AG09309 (cell line): ENCODE measurements at regions not wholly inside any gene's neighbourhood (a gene's known extent, or its start where the extent isn't known, plus 50 kb on each side); places are given as distances from the start of the nearest gene placed in this dataset.
"Not testable (repeated sequence)": the region's sequence is repeated elsewhere in the genome, so short reads cannot be mapped to it uniquely, and the experiment has no call there.

Experiments used
- DNase-seq: peaks from one replicate; pipeline ENCODE4 v3.0.0-alpha.2; 2010; ENCODE audit warnings: low read depth
- H3K4me3 ChIP-seq: 2 replicates; pipeline ENCODE4 v1.5.1; 2011; ENCODE audit warnings: mild to moderate bottlenecking, low read depth, low read length, moderate library complexity; ENCODE audit not compliant: control insufficient read depth
- TF ChIP-seq, protein P1 (sequence below): IDR thresholded peaks from 2 replicates; pipeline ENCODE4 v1.5.1; 2011; ENCODE audit warnings: mild to moderate bottlenecking, low read depth, low read length, inconsistent platforms; ENCODE audit not compliant: insufficient read depth, control insufficient read depth; ENCODE audit errors: missing control alignments

- not testable (repeated sequence) for H3K4me3 ChIP-seq, DNase-seq
Measured at GRCh38 chr12:64552510-64552909, 57.8 kb upstream of the RASSF3 start.

GRCh38 chr12:64553689-64554088, 56.6 kb upstream of the RASSF3 start:
- DNase-seq, H3K4me3 ChIP-seq: not testable (repeated sequence)

- H3K4me3 ChIP-seq, result no peak overlapping the region
- TF ChIP-seq, protein P1, sequence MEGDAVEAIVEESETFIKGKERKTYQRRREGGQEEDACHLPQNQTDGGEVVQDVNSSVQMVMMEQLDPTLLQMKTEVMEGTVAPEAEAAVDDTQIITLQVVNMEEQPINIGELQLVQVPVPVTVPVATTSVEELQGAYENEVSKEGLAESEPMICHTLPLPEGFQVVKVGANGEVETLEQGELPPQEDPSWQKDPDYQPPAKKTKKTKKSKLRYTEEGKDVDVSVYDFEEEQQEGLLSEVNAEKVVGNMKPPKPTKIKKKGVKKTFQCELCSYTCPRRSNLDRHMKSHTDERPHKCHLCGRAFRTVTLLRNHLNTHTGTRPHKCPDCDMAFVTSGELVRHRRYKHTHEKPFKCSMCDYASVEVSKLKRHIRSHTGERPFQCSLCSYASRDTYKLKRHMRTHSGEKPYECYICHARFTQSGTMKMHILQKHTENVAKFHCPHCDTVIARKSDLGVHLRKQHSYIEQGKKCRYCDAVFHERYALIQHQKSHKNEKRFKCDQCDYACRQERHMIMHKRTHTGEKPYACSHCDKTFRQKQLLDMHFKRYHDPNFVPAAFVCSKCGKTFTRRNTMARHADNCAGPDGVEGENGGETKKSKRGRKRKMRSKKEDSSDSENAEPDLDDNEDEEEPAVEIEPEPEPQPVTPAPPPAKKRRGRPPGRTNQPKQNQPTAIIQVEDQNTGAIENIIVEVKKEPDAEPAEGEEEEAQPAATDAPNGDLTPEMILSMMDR, result no peak
- DNase-seq, result no peak
Measured at GRCh38 chr12:64556231-64556630, 54.1 kb upstream of the RASSF3 start.

DNA sequence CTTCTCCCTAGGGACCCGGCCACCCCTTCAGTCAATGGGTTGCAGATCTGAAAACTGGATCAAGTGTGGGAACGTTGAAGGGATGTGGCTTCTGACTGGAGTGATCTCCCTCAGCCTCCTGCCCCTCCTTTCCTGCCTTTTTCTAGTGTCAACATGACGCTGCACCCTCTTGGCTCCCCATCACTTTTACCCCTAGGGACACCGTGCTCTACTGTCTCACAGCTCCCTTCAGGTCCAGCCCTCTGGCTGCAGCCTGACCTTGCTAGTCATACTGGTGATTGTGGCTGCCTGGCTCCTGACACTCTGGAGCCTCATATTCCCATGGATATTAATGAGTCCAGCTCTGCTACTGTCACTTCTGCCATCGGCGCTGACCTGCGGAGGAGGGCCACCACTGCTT, 51.5 kb upstream of the RASSF3 start:
- TF ChIP-seq, protein P1, result no peak

DNA sequence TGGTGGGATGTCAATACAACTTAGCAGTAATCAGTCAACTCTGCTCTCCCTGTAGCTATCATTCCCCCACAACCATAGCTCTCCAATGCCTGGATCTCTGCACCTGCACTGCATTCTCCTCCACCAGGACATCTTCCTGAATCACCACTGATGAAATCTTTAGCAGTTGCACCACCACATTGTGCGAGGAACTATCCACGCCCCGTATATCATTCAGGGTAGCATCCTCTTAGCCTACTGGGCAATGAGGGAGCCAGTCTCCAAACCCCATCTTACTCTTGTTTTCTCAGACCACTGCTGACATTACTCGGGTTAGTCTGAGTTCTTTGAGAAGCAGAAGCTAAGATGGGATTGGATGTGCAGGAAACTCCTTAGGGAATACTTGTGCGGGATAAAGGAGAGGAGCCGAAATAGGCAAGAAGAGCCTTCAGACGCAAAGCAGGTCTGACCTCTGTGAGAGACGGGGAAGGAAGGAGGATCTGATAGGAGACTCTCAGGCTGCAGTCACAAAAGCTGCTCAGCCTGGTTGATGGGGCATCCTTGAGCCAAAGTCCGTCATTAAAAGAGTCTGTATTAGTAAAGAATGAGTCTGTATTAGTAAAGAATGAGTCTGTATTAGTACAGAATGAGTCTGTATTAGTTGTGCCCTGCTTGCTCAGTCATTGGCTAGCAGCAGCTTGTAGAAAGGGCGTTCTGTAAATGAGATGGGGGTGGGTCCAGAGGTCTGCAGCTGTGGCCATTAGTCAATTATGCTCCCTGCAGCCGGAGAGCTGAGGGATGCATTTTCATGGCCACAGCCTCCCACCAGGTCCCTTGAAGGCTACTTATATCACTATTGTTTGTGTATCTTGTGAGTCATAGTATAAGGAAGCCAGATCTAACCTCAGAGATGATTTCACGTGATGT, 49.6 kb upstream of the RASSF3 start:
- peak; percentile 80 for DNase-seq
- H3K4me3 ChIP-seq, result no peak overlapping the region
- TF ChIP-seq, protein P1, result no peak

More for the DNA sequence above, 51.5 kb upstream of the RASSF3 start:
- no peak for DNase-seq
- no peak overlapping the region for H3K4me3 ChIP-seq
